GM21619 (cell line): ENCODE measurements at regions not wholly inside any gene's neighbourhood (a gene's known extent, or its start where the extent isn't known, plus 50 kb on each side); places are given as distances from the start of the nearest gene placed in this dataset.

Experiments
- ATAC-seq: cut with Tn5 transposase; IDR thresholded peaks from one replicate; pipeline ENCODE4 v1.9.1; 2021; ENCODE audit not compliant: unreplicated experiment

DNA sequence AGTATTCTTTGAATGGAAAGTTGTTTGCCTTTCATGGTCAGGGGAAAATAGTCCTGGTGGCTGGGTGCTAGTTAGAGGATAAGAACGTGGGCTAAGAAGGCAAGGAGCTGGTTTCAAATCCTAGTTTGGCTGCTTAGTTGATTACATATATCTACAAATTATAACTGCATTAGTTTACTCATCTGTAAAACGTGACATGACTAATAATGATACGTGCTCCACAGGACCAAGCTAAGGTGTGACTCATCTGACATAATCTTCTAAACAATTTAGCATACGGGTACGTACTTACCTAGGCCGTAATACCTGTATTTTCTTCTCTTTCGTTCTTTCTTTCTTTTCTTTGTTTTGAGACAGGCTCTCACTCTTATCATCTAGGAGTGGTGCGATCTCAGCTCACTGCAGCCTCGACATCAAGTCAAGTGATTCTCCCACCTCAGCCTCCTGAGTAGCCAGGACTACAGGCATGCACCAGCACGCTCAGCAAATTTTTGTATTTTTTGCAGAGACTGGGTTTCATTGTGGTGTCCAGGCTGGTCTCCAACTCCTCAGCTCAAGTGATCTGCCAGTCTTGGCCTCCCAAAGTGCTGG, 1274.2 kb upstream of the GJE1 start:
- no peak for ATAC-seq

DNA sequence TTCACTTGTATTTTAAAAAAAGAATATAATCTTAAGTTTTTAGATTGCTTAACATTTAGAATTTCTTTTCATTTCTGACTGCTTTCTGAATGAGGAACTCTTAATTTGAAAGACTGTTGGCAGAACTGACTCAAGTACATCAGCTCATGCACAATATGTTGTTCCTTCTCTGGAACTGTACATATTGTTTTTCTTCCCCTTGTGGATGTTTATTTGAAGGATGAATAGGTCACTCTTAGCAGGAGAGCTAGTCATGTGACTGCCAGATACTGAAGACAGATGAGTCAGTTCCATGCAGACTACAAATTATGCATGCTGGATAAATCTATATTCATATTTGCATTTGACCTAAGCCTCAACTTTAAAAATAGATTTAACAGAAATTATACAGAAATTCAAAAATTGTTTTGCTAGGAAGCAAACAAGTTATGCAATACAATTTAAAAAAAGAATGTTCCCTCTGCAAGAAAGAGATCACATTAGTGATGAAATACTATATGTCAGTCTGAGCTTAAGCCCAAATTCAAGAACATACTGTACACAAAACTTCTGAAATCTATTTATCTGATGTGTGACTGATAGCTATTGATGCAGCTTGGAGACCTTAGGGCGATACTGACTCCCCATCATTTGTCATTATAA, 1274.9 kb upstream of the GJE1 start:
- ATAC-seq, result no peak

DNA sequence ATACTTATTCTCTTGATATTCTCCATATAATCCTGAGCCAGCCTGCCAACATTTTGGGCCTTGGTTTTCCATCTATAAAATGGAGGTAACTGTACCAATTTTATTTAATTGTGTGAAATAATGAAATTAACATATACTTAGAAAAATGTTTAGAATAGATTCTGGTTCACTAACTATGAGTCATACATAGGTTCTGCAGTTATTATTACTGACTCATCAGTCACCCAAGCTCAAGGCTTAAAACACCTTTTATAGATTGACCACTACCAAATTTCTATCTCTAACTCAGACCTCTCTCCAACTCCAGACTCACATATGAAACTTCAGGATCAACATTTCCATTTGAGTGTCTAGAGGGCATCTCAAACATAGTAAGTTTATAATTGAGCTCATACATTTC, 1277.2 kb upstream of the GJE1 start:
- ATAC-seq, result no peak

DNA sequence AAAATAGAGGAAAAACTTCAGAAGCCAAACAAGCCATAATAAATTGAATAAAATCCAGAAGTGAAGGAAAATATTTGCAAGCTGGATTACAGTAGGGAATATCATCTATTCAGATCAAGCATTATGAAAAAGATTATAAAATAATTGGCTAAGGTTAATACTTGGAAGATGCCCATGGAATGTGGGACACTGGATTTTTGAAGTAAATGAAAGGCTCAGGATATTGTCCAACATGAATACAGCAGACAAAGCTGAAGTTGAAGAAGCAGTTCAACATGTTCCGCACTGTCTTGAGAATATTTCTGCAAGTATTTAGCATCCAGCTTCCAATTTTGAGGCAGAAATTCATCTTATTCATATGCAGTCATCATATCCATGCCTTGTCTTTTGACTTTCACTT, 1278.4 kb upstream of the GJE1 start:
- no peak for ATAC-seq

DNA sequence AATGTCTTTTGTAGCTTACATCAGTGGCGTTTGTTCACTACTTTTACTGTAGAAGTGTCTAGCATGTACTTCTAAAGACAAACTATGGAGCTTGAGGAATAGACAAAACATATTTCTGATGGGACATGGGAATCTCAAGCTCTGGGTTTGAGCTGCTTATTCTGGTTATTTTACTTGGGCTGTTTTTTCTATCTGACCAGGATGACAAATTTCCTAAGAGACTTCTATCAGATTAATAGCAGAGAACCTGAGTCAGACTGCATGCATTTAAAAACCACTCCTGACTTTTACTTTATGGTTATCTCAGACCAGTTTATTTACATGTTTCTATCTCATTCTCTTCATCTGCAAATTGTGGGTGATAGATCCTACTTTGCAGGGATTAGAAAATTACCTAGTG, 1282.3 kb upstream of the GJE1 start:
- ATAC-seq, result no peak

DNA sequence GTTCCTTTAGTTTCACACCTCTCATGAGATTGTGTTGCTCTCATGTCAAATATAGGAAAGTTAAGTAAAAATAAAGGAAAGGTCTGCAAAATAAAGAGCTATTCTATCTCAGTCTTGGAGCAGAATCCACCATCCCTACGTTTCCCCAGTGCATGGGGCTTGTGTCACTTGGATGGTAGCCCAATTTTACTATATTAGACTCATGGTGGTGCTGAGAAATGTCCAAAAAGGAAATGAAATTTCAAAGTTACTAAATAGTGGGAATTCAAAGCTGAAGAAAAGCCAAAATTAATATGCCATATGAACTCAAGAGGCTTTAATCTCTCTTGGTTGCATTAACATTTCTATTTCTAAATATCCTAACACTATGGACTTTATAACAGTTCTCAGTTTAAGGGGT, 1283.3 kb upstream of the GJE1 start:
- ATAC-seq, result no peak

DNA sequence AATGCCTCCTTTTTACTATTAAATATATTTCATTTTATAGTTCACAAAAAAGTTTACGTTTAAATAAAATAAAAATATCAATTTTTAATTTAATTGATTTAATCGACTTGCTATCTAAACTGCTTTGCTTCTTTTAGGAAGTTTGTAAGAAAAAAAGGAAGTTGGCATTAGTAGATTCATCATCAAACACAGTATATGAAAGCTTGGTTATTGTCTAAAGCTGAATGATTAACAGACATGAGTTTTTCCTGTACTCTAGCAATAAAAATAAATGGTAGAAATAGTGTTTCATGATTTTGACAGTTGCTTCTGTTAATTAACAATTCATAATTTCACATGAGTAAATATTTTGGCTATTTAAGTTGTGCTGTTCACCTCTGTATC, 1285.5 kb upstream of the GJE1 start:
- no peak for ATAC-seq

DNA sequence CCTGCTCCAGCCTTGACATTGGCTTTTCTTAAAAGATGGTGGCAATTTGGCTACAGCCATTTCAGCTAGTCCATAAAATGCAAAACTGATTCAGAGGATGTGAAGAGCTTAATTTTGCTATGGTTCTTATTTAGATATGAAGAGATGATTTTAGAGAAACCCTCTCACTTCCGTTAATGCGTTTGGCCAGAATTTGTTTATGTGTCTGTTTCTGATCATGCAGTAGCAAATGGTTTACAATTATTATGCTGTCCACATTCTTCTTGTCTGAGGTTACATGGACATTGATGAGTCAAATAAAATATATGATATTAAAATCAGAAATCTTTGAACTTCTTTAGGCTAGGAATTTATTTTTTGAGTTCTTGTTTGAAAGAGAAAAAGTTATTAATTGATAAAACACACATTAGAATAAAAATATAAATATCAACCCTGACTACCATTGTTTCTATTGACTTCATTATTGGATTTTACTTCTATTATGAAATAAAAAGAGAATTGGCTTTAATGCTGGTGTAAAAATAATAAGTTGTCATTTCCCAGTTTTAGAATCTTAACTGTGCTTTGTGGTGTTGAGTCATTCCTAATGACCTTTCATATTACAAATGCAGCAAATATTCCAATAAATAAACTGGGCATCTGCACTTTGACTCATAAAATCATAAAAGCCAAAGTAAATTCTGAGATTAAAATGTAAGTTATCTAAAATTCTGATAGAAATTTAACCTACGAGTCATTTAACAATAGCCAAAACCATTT, 1286.0 kb upstream of the GJE1 start:
- ATAC-seq, result no peak

DNA sequence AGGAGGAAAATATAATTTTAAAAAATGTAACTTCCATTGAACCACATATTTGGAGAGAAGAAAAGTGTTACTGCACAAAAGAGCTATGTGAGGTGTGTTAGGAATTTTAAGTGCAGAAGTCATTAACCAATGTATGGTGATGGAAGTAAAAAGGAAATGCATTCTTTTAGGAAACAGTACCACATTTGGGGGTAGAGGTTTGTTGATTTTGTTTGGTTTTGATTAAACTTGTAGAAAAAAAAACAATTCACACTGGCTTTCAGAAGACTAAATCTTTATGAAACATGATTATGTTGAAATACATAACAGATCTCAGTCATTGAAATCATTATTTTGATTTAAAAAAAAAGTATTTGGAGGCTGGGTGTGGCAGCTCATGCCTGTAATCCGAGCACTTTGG, 1287.0 kb upstream of the GJE1 start:
- no peak for ATAC-seq

DNA sequence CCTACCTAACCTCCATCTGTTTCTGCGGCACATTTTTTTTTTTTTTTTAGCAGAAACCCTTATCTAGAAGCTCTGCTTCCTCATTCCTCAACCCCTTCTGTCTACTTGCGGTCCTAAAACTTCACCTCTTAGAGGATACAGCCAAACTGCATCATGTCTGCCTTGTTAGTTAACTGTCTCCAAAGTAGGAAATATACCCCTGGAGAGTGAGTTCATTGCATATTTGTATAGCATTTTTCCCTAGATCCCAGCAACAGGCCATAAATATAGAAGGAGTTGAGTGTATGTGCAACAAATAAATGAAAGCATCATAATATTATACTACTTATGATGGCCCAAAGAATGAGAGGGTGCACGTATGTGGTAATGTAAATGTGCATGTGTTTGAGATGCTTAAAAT, 1288.6 kb upstream of the GJE1 start:
- no peak for ATAC-seq

DNA sequence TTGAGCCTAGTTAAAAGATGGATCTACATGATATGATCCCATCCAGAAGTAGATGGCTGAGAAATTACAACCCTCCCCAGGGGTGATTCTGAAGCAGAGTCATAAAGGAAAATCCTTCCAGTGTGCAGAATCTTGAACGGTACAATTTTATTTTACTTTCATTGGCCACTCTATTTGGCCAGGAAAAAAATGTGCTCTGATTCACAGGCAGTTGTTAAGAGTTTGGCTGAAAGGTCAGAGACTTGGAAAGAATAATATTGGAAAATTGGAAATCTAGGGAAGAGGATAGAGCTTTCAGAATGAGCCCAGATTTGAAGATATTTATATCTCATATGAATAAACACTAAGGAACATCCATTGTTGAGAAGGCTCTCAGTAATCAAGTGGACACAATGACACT, 1299.3 kb upstream of the GJE1 start:
- no peak for ATAC-seq

DNA sequence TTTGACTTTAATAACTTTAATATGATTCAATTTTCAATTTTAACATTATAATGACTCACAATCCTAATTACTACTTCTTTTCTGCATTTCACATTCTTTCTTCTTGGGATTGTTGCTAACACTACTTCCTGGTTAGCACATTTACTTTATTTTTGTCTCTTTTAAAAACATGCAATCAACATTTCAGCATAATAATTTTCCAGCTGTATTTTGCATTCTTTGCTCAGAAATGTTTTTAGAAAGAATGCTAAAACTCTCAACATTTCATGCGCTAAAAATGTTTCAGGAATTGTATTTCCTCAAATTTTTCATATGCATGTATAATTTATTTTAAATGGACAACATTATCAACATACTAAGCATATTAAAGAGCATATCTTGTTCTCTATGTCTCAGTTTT, 1302.1 kb upstream of the GJE1 start:
- no peak for ATAC-seq

DNA sequence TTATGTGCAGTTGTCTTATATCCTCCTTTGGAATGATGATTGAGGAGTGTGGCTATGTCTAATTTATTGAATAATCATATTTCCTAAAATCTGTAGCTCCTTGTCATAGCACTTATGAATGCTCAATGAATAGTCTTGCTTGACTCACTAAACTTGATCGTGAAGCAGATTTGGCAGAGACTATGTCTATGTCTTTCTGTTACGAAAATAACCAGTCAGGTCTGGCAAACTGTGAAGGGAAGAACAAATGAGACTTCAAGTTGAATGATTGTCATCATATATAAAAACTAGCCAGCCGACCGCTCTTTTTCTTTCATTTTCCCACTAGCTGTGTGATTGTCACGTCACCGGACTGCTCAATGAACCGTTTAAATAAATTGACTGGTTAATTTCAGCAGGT, 1303.9 kb upstream of the GJE1 start:
- ATAC-seq, result no peak

DNA sequence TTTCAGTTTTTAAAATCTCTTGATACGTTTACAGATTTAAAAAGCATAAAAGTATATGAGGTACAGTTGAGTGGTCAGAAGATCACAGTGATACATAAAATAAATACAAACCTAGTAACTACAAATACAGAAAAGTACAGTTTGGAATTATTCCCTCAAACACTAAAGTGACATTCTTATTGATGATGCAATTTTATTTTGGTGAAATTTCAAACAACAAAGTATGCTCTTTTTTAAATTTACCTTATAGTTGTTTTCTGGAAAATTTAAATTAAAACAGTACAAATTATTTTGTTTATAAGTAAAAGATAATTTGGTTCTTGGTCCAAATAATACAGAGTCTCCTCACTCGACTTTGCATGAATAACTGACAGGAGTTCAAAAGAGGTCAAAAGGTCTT, 1305.1 kb upstream of the GJE1 start:
- no peak for ATAC-seq

DNA sequence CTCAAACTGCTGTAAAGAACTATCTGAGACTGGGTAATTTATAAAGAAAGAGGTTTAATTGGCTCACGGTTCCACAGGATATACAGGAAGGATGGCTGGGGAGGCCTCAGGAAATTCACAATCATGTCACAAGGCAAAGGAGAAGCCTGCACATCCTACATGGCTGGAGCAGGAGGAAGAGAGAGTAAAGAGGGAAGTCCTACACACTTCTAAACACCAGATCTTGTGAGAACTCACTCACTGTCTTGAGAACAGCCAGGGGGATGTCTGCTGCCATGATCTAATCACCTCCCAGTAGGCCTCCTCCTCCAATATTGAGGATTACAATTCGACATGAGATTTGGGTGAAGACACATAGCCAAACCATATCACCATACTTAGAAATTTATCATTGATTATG, 1307.0 kb upstream of the GJE1 start:
- ATAC-seq, result no peak

DNA sequence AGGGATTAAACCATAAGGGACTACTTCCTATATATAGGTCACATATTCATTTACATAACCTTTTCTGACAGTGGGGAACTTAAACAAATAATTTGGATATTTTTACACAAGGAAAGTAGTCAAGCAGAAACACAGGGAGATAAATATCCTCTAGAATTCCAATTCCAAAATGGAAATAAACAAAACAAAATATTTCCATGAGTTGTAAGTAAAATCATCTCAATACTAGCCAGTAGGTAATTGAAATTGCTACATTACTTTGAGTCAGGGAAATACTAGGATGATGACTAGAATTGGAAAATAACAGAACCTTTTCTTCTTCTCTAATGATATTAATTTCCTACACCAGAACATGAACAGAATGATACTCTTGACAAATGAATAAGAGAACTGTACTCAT, 1308.1 kb upstream of the GJE1 start:
- ATAC-seq, result no peak

DNA sequence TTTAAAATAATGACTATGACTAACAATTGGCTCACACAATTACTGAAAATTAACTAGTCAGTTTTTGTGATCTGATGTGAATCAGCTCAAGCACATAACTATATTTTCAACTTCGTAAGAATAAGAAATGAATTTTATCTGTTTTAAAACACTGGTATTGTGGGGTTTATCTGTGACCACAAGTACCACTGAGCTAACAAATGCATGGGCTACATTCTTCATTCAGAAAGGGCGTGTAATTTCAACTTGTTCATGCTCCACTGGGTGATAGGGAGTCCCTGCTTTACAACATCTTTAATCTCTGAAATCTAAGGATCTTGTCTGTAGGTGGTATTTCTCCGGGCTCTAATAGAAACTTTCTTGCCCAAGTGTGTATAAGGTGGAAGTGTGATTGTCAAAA, 1311.5 kb upstream of the GJE1 start:
- no peak for ATAC-seq

DNA sequence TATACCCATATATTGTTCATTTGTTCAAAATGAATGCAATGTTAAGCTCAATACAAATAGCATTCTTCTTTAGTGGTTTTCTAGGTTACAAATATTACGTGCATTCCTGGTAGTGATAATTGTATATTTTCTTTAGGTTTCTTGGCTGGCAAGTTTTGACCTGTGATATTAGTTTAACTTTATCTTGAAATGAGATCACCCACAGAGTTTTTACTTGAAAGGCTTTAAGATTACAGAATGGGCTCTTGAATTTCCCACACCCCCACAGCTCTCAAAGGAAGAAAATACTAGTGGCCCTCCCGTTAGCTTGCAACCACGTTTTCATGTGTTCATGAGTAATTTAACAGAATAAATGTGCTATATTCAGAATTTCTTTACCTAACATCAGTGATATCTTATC, 1315.5 kb upstream of the GJE1 start:
- no peak for ATAC-seq

DNA sequence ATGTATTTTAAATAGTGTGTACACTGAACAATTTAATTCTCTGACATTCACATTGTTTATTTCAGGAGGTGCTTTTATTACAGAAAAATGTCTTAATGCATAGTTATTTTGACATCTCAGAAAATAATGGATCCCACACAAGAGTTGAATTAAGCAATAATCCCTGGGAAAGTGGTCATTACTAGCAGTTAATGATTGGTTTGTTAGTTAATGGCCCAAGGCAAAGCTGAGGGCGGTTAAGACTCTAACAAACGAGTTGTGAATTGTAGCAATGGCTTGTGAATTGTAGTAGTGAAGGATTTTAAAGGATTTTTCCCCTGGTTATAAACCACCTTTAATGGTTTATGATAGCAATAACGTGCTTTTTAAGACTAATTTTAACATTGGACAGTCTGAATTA, 1316.0 kb upstream of the GJE1 start:
- ATAC-seq, result no peak

DNA sequence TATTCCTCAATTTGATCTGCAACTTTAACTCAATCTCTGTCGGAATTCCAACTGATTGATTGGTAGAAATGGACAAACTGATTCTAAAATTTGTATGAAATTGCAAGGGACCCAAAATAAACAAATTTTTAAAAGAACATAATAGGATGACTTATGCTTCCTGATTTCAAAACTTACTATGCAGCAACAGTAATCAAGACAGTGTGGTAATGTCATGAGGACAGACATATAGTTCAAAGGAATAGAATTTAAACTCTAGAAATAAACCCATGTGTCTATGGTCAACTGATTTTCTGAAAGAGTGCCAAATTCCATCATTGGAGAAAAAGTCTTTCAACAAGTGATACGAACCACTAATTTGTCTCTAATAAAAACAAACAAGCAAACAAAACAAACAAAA, 1320.1 kb upstream of the GJE1 start:
- ATAC-seq, result no peak

DNA sequence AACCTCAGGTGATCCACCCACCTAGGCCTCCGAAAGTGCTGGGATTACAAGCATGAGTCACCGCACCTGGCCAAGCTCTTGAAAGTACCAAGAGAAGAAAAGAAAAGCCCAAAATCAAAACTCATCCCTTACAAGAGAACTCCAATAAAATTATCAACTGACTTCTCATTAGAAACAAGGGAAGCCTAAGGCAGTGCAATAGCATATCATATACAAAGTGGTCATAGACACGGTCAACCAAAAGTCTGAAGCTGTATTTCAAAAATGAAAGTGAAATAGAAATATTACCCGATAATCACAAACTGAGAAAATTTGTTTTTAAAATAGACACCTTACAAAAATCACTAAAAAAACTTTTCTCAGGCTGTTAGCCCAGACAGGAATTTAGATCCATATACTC, 1321.1 kb upstream of the GJE1 start:
- no peak for ATAC-seq

DNA sequence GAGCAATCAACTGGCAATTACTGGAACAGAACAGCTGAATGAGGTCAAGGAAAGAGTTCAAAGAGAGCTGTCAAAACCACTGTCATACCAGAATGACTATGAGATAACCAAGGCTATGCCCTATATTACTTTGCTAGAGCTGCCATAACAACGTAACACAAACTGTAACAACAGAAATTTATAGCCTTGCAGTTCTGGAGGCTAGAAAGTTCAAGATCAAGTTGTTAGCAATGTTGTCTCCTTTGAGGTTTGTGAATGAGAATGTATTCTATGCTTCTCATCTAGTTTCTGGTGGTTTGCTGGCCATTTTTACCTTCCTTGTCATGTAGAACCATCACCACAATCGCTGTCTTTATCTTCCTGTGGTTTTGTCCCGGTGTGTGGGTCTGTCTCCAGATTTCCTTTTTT, 1323.0 kb upstream of the GJE1 start:
- ATAC-seq, result peak; percentile 88

DNA sequence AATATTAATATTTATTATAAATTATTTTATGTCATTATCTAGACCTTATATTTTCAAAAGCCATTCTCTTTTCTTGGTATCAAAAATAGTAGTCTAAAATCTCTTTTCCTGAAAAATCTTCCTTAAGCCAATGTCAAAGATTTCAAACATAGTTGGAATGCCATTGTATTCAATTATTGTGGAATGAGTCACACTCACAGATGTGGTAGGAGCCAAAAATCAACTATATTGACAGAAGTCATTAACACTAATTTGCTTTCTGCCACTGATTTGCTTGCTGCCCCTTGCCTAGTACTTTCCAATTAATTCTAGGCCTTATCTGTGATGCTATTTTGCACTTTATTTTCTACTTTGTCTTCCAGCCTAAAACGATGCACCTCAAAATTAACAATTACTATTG, 1326.3 kb upstream of the GJE1 start:
- ATAC-seq, result no peak
